T47D (cell line): ENCODE measurements at regions not wholly inside any gene's neighbourhood (a gene's known extent, or its start where the extent isn't known, plus 50 kb on each side); places are given as distances from the start of the nearest gene placed in this dataset.
"Not testable (repeated sequence)": the region's sequence is repeated elsewhere in the genome, so short reads cannot be mapped to it uniquely, and the experiment has no call there.

Source experiments
- DNase-seq, 2 experiments: peaks; one replicate each; pipeline versions ENCODE4 v3.0.0 to v3.0.0-alpha.2; 2011 to 2012; ENCODE audit warnings: low read depth in 1 of 2, low spot score in 1 of 2
- JUND ChIP-seq: IDR thresholded peaks from 2 replicates; pipeline ENCODE4 v1.6.1; 2012; ENCODE audit warnings: low read depth
- in situ Hi-C: cut with HindIII; loops from 2 replicates; pipeline ENCODE4 v1.10.0; 2016; ENCODE audit warnings: low sequenced_read_pairs, low pct_unique_long_range_greater_than_20kb

DNA sequence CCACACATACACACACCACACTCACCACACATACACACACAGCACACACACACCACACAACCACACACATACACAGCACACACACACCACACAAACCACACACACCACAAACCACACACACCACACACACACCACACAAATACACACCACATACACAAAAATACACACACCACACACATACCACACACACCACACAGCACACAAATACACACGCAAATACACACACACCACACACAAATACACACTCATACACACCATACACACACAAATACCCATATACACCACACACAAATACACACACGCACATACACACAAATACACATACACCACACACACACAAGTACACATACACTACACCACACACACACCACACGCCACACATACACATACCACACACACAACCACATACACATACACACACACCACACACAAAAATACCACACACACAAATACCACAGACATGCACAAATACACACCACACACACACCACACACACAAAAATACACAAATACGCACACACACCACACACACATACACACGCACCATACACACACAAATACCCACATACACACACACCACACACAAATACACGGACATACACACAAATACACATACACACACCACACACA lies 134.6 kb upstream of the TWIST2 start:
- TF ChIP-seq JUND: no peak
- in situ Hi-C loops: no loop called here
- DNase-seq: no peak

- DNase-seq: no peak
- in situ Hi-C loops: no loop called here
- TF ChIP-seq JUND: no peak
These were observed 133.8 kb upstream of the TWIST2 start for GRCh38 chr2:238714038-238714528.

GRCh38 chr2:238716171-238716570 lies 131.7 kb upstream of the TWIST2 start:
- no peak for TF ChIP-seq JUND
- DNase-seq: no peak
- in situ Hi-C loops: no loop called here

DNA sequence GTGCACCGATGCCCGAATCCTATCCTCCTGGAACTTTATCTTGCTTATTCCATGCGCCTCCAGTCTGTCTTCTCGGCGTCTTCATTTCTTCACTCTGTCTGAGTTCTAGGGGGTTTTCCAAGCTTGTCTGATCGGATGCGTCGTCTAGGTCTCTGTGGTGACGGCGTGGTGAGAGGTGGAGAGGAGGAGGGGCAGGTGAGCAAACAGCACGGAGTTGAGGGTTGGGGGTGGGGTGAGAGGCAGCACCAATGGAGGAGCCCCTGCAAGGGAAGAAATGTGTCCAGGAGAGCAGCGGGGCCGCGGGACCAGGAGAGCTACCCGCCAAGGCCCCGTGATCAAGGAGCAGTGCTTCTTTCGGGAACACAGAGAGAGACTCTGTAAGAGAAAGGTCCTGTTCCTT lies 131.3 kb upstream of the TWIST2 start:
- no peak for TF ChIP-seq JUND
- in situ Hi-C loops: no loop called here
- no peak for DNase-seq

DNA sequence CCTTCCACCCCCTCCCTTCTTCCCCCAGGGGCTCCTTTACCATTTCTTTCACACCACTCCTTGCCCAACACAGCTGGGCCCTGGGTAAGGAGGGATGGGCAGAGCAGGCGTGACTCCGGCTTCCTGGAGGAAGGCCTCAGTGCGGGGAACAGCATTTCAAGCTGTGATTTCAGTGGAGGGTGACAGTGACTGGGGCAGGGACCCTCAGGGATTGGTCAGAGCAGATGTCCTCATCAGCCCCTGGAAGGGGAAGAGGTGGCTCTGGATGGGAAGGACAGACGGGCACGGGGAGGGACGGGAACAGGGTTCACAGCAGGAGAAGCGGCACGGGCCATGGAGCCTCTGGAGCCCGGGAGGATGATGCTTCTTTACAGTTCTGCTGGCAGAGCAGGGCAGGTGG lies 130.8 kb upstream of the TWIST2 start:
- in situ Hi-C loops: no loop called here
- TF ChIP-seq JUND: no peak

GRCh38 chr2:238719641-238720040 lies 128.2 kb upstream of the TWIST2 start:
- in situ Hi-C loops: no loop called here
- DNase-seq: no peak
- TF ChIP-seq JUND: no peak

More for the DNA sequence above, 130.8 kb upstream of the TWIST2 start:
- DNase-seq: no peak

- no peak for TF ChIP-seq JUND
- DNase-seq: peak; percentile 45 to 50
- in situ Hi-C loops: no loop called here
These were observed 127.6 kb upstream of the TWIST2 start for GRCh38 chr2:238720232-238720672.

- in situ Hi-C loops: no loop called here
- TF ChIP-seq JUND: no peak
- no peak for DNase-seq
These were observed 125.7 kb upstream of the TWIST2 start for GRCh38 chr2:238722181-238722580.

- in situ Hi-C loops: no loop called here
- no peak for DNase-seq
- TF ChIP-seq JUND: no peak
These were observed 125.0 kb upstream of the TWIST2 start for GRCh38 chr2:238722883-238723282.

DNA sequence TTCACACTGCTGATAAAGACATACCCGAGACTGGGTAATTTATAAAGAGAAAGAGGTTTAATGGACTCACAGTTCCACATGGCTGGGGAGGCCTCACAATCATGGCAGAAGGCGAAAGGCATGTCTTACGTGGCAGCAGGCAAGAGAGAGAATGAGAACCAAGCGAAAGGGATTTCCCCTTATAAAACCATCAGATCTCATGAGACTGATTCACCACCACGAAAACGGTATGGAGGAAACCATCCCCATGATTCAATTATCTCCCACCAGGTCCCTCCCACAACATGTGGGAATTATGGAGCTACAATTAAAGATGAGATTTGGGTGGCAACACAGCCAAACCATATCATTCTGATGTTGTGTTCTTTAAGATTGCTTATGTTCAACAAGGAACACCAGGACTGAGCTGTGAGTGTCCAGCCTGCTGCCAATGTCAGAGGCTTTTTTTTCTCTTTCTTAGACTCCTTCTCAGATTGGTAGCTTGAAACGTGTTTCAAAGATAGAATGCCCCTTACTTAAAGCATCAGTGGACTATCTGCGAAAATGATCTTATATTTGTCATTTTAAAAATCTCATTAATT lies 124.1 kb upstream of the TWIST2 start:
- DNase-seq, in situ Hi-C loops: not testable (repeated sequence)

DNA sequence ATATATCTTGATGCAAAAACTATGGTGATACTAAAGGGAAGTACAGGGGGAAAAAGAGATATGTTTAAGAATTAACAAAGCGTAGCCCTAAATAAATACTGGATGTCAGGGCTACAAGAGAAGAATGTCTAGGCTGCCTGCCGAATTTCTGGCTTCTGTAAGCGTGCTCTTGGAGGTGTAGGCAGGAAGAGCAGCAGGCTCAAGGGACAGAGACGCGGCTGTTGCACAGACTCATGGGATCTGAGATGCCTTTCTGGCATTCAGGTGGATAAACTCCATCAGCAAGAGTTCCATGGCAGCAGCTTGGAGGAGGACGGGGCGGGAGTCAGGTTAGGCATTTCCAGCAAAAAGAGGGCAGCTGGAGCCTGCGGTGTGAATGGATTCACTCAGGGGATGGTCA lies 123.2 kb upstream of the TWIST2 start:
- no peak for TF ChIP-seq JUND
- no peak for DNase-seq
- in situ Hi-C loops: no loop called here

GRCh38 chr2:238725298-238725697 lies 122.6 kb upstream of the TWIST2 start:
- no peak for DNase-seq
- in situ Hi-C loops: no loop called here
- no peak for TF ChIP-seq JUND

DNA sequence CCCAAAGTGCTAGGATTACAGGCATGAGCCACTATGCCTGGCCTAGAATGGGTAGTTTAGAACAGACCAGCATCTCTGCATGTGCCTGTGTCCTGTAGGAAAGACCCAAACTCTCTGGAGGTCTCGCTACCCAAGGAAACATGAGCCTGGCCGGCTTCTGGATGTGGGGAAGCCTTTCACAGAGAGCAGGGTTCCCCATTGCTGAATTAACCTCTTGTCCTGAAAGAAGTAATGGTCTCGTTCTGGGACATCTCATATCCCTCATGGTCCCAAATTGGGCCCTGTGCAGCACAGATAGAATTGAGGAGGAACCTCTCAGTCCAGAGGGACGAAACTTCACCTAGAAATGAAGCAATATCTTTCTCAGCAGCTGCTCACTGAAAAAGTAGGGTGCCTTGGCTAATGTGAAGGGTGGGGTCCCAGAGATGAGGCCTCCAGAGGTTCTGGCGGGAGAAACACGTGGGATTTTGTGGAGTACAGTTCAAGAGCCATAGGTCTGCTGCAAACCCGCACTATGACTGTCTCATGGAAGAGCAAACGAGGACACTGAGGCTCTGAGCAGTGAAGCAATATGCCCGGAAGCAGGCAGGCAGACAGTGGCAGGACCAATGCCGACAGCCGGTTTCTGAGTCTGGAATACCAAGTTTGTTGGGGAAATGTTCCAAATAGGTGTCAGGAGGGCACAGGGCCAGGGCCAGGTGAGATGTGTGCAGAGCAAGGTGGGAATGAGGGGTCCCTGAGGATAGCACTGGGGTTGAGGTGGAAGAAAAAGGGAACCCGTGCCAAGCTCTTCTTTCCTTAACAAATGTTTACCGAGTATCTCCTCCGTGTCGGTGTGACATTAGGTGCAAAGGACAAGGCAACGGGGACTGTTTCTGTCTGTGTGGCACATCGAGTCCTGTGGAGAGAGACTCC lies 121.0 kb upstream of the TWIST2 start:
- DNase-seq: no peak
- in situ Hi-C loops: no loop called here
- TF ChIP-seq JUND: no peak
